Lower lobe of right lung (tissue), 2 donors: ENCODE measurements at regions not wholly inside any gene's neighbourhood (a gene's known extent, or its start where the extent isn't known, plus 50 kb on each side); places are given as distances from the start of the nearest gene placed in this dataset.

Source experiments
- ATAC-seq, 2 donors: fragments of 200-7000 bp; cut with Tn5 transposase; one replicate each; pipeline ENCODE4 v1.9.1; 2020 to 2022; ENCODE audit warnings: mild to moderate bottlenecking in 2 of 2, moderate library complexity in 2 of 2
- DNase-seq: peaks from one replicate; pipeline ENCODE4 v3.0.0-alpha.2; 2020
- H3K27ac ChIP-seq: fragments of 200-600 bp; one replicate; pipeline ENCODE4 v1.8.0; 2022
- H3K27me3 ChIP-seq: fragments of 200-600 bp; one replicate; pipeline ENCODE4 v1.8.0; 2022; ENCODE audit warnings: low read depth
- H3K36me3 ChIP-seq: fragments of 200-600 bp; one replicate; pipeline ENCODE4 v1.8.0; 2022; ENCODE audit warnings: mild to moderate bottlenecking
- H3K4me1 ChIP-seq: fragments of 200-600 bp; one replicate; pipeline ENCODE4 v1.8.0; 2022
- H3K4me3 ChIP-seq: fragments of 200-600 bp; one replicate; pipeline ENCODE4 v1.8.0; 2022; ENCODE audit warnings: mild to moderate bottlenecking
- H3K9me3 ChIP-seq: fragments of 200-600 bp; one replicate; pipeline ENCODE4 v1.8.0; 2022
- intact Hi-C: fragments of 100-400 bp; cut with DNase I; formaldehyde crosslinking; loops from one replicate; pipeline ENCODE4 v1.11.0; 2022
- TF ChIP-seq, protein P1 (sequence below): fragments of 200-600 bp; IDR thresholded peaks from one replicate; pipeline ENCODE4 v1.8.0; 2022; ENCODE audit warnings: antibody characterized with exemption, mild to moderate bottlenecking
- donor health status: DM: no; HTN: yes; CAD: no; lungs with severe emphysema.

DNA sequence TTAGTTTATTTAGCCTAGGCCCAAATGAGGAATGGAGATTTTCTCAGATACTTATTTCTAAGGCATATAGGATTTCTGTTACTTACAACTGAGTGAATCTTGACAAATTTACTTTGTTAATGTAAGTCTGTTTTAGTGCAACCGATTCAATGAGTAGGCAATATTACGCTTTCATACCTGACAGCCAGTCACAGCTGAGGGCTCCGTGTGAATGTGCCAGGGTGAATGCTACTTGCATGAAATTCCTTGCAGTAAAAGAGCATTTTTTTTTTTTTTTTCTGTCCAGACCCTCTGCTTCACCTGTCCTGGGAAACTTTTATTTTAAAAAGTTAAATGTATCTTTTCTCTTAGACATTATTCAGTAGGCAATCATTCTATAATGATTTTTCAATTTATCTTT lies 1100.0 kb downstream of the FAT4 start:
- intact Hi-C loops, result no loop called here
- TF ChIP-seq, protein P1, sequence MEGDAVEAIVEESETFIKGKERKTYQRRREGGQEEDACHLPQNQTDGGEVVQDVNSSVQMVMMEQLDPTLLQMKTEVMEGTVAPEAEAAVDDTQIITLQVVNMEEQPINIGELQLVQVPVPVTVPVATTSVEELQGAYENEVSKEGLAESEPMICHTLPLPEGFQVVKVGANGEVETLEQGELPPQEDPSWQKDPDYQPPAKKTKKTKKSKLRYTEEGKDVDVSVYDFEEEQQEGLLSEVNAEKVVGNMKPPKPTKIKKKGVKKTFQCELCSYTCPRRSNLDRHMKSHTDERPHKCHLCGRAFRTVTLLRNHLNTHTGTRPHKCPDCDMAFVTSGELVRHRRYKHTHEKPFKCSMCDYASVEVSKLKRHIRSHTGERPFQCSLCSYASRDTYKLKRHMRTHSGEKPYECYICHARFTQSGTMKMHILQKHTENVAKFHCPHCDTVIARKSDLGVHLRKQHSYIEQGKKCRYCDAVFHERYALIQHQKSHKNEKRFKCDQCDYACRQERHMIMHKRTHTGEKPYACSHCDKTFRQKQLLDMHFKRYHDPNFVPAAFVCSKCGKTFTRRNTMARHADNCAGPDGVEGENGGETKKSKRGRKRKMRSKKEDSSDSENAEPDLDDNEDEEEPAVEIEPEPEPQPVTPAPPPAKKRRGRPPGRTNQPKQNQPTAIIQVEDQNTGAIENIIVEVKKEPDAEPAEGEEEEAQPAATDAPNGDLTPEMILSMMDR, result no peak
- Histone ChIP-seq H3K4me3 (no peak overlapping the region), H3K9me3 (peaks cover 8% of the 10 kb centered on the region), H3K27me3 (no peaks in the 10 kb centered on the region), H3K27ac (no peak overlapping the region), H3K36me3 (no peaks in the 10 kb centered on the region), H3K4me1 (no peaks in the 10 kb centered on the region)
- ATAC-seq (no peak), DNase-seq (no peak)

DNA sequence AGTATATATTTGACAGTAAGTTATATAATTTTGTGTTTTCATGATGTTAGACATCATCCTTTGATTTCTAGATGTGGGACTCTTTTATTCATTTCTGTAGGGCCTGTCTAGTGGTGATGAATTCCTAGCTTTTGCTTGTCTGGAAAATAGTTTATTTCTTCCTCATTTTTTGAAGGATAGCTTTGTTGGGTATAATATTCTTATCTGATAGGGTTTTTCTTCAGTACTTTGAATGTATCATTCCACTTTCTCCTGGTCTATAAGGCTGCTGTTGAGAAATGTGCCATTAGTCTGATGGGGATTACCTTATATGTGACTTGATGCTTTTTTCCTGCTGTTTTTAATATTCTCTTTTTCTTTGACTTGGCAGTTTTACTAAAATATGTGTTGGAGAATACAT lies 1104.5 kb downstream of the FAT4 start:
- TF ChIP-seq, protein P1, result no peak
- Histone ChIP-seq H3K9me3 (peaks cover 12% of the 10 kb centered on the region), H3K4me1 (no peaks in the 10 kb centered on the region), H3K36me3 (no peaks in the 10 kb centered on the region), H3K4me3 (no peak overlapping the region), H3K27ac (no peak overlapping the region), H3K27me3 (no peaks in the 10 kb centered on the region)
- intact Hi-C loops, result no loop called here
- no peak for DNase-seq
- no peak for ATAC-seq

DNA sequence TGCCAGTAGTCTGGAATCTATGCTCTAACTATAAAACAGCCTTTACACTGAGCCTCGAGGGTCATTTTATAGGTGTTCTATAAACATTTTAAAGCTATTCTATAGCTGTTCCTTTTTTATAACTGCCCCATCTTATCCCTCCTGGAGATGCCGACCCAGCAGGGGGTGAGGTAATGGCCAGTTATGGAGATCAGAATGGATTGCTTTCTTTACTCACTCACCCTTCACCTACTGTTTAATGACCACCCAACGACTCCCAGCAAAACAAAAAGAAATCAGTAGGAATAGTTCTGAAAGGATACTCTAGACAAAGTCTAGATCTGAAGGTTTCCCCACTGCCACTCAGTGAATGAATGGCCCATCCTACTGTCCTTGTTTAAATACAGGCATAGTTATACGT lies 1113.1 kb downstream of the FAT4 start:
- no peaks in the 10 kb centered on the region for H3K4me1 ChIP-seq
- ATAC-seq (no peak), DNase-seq (no peak)
- no peaks in the 10 kb centered on the region for H3K27me3 ChIP-seq
- TF ChIP-seq, protein P1, result no peak
- H3K4me3 ChIP-seq, result no peak overlapping the region
- H3K27ac ChIP-seq, result no peak overlapping the region
- no peaks in the 10 kb centered on the region for H3K9me3 ChIP-seq
- intact Hi-C loops, result no loop called here
- no peaks in the 10 kb centered on the region for H3K36me3 ChIP-seq

DNA sequence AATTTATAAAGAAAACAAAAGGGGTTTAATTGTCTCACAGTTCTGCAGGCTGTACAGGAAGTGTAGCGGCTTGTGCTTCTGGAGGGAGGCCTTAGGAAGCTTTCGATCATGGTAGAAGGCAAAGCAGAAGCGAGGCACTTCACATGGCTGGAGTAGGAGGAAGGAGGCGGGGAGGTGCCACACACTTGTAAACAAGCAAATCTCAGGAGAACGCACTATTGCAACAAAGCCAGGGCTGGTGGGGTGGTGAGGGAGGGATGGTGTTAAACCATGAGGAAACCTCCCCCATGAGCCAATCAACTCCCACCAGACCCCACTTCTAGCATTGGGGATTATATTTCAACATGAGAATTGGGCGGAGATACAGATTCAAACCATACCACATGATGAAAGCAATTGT lies 1116.3 kb downstream of the FAT4 start:
- ATAC-seq (no peak), DNase-seq (no peak)
- no peak overlapping the region for H3K4me3 ChIP-seq
- H3K27ac ChIP-seq, result no peak overlapping the region
- TF ChIP-seq, protein P1, result no peak
- H3K4me1 ChIP-seq, result no peaks in the 10 kb centered on the region
- intact Hi-C loops, result no loop called here
- H3K9me3 ChIP-seq, result no peaks in the 10 kb centered on the region
- no peaks in the 10 kb centered on the region for H3K27me3 ChIP-seq
- no peaks in the 10 kb centered on the region for H3K36me3 ChIP-seq

DNA sequence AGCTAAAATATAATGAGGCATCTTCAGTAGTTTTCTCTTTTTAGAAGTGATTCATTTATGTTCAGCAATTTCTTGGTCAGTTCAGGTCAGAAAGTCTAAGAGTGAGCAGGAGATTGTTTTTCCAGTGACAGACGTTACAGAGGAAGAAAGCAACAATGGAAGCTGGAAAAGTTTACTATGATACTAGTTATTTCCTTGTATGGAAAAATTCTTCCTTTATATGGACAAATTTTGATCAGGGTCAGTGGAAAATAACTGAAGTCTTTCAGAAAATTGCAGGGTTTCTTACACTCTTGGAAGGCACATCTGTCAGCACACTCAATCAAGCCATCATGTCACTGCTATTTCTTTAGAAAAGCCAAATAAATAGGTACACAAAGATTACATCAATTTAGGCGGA lies 1120.7 kb downstream of the FAT4 start:
- Histone ChIP-seq H3K36me3 (no peaks in the 10 kb centered on the region), H3K27me3 (no peaks in the 10 kb centered on the region), H3K9me3 (no peaks in the 10 kb centered on the region), H3K4me3 (no peak overlapping the region), H3K27ac (no peak overlapping the region), H3K4me1 (no peaks in the 10 kb centered on the region)
- ATAC-seq, result no peak
- no peak for DNase-seq
- TF ChIP-seq, protein P1, result no peak
- intact Hi-C loops, result no loop called here

DNA sequence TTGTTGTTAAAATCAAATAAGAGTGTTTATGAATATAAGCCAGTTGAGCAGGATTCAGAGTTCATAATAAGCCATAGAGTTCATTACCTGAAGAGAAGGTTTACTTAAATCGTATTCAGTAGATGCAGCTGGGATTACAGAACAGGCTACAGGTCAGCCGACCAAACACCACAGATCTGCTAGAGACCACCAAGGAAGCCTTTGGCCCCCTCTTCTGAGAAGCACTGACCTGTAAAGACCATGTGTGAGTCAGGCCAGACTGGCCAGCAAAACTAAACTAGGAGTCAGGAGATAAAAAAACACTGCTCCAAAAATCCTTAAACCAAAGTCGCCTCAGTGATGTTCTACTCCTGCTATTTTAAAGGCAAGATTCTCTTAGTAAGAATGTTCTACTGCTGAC lies 1125.5 kb downstream of the FAT4 start:
- no peaks in the 10 kb centered on the region for H3K4me1 ChIP-seq
- H3K9me3 ChIP-seq, result no peaks in the 10 kb centered on the region
- H3K27ac ChIP-seq, result no peak overlapping the region
- intact Hi-C loops, result no loop called here
- H3K27me3 ChIP-seq, result no peaks in the 10 kb centered on the region
- H3K36me3 ChIP-seq, result no peaks in the 10 kb centered on the region
- ATAC-seq, result no peak
- no peak overlapping the region for H3K4me3 ChIP-seq
- TF ChIP-seq, protein P1, result no peak
- no peak for DNase-seq
